Activated CD8-positive, alpha-beta memory T cell treated with anti-CD3 and anti-CD28 coated beads, Interleukin-2, amount 50 U/mL, for 24 hours (primary cell): ENCODE measurements at regions not wholly inside any gene's neighbourhood (a gene's known extent, or its start where the extent isn't known, plus 50 kb on each side); places are given as distances from the start of the nearest gene placed in this dataset.
"Not testable (repeated sequence)": the region's sequence is repeated elsewhere in the genome, so short reads cannot be mapped to it uniquely, and the experiment has no call there.

ENCODE experiments used
- DNase-seq: peaks from one replicate; pipeline ENCODE4 v3.0.0-alpha.2; 2020; ENCODE audit errors: extremely low read depth

- DNase-seq: not testable (repeated sequence)
Observed at GRCh38 chr5:51165621-51166020, 217.6 kb upstream of the ISL1 start.

GRCh38 chr5:51172903-51173626, 210.2 kb upstream of the ISL1 start:
- DNase-seq: no peak

GRCh38 chr5:51181208-51181894, 201.9 kb upstream of the ISL1 start:
- no peak for DNase-seq

GRCh38 chr5:51185850-51186329, 197.4 kb upstream of the ISL1 start:
- DNase-seq: no peak

GRCh38 chr5:51188001-51188591, 195.2 kb upstream of the ISL1 start:
- DNase-seq: no peak

GRCh38 chr5:51194671-51195070, 188.6 kb upstream of the ISL1 start:
- no peak for DNase-seq

- DNase-seq: no peak
Observed at GRCh38 chr5:51201024-51201423, 182.2 kb upstream of the ISL1 start.

GRCh38 chr5:51201708-51202107, 181.5 kb upstream of the ISL1 start:
- no peak for DNase-seq

GRCh38 chr5:51202161-51202560, 181.1 kb upstream of the ISL1 start:
- no peak for DNase-seq

- no peak for DNase-seq
Observed at GRCh38 chr5:51203598-51203997, 179.7 kb upstream of the ISL1 start.

- DNase-seq: no peak
Observed at GRCh38 chr5:51208296-51208695, 175.0 kb upstream of the ISL1 start.

- DNase-seq: no peak
Observed at GRCh38 chr5:51214746-51215145, 168.5 kb upstream of the ISL1 start.

- DNase-seq: no peak
Observed at GRCh38 chr5:51225789-51226742, 157.2 kb upstream of the ISL1 start.

GRCh38 chr5:51227963-51228470, 155.2 kb upstream of the ISL1 start:
- no peak for DNase-seq

GRCh38 chr5:51230336-51230735, 152.9 kb upstream of the ISL1 start:
- no peak for DNase-seq

GRCh38 chr5:51242456-51242855, 140.8 kb upstream of the ISL1 start:
- DNase-seq: no peak

GRCh38 chr5:51250957-51251356, 132.3 kb upstream of the ISL1 start:
- not testable (repeated sequence) for DNase-seq

GRCh38 chr5:51271261-51271660, 112.0 kb upstream of the ISL1 start:
- DNase-seq: no peak

GRCh38 chr5:51273021-51273420, 110.2 kb upstream of the ISL1 start:
- DNase-seq: no peak

GRCh38 chr5:51273871-51274270, 109.4 kb upstream of the ISL1 start:
- DNase-seq: no peak

- no peak for DNase-seq
Observed at GRCh38 chr5:51275428-51275827, 107.8 kb upstream of the ISL1 start.

GRCh38 chr5:51276250-51276649, 107.0 kb upstream of the ISL1 start:
- no peak for DNase-seq
